ENCODE measurements at regions not wholly inside any gene's neighbourhood (a gene's known extent, or its start where the extent isn't known, plus 50 kb on each side); places are given as distances from the start of the nearest gene placed in this dataset.
"Not testable (repeated sequence)": the region's sequence is repeated elsewhere in the genome, so short reads cannot be mapped to it uniquely, and the experiment has no call there.

DNA sequence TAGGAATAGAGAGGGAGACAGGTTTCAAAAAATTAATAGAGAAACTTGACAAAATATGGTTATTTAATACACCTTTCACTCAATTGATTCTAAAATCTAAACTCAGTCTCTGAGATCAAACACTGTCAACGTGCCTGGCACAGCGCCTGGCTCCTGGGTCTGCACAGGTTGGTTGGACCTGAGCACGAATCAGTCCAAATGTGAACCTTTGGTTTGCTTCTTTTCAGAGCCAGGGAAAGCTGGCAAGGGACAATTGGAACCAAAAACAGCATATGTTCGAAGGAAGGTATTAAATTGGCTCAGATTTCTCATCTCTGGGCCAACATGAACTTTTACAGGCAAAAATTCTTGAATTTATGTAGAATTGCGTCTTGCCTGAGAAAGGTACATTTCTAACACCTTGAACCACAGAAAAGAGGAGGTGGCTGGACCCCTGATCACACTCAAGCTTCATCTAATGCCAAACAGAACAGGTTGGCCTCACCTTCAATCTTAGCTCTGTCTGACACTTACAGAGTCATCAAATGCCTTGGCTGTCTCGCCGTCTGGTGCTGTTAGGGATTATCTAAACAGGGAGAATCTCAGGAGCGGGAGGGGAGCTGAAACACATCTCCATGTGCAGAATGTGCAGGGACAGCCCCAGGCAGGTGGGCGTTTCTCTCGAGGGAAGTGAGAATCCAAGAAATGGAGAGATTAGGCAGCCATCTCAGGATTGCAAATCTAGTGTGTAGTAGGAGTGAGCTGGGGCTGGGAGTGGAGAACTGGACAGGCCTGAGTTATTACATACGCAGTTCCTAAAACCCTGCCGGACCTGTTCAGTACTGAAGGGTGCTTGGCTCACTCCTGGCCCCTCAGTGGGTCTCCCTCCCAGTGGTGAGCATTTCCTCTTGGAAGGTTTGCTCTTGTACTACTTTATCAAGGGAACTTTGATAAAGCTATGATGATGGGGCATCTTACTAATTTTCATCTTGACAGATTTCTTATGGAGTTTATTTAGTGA is 442.2 kb upstream of the B3GAT1 start:
- Histone ChIP-seq H3K4me1 (peaks cover 7% of the 10 kb centered on the region), H2AFZ (replicated peaks) (no peak overlapping the region), H3K4me3 (no peak overlapping the region), H3F3A (ENCODE audit: low read depth) (peaks cover 3% of the 10 kb centered on the region), H4K20me1 (ENCODE audit: low read depth) (no peaks in the 10 kb centered on the region), H3K79me2 (ENCODE audit: low read depth) (no peaks in the 10 kb centered on the region), H3K9ac (no peak overlapping the region), H3K27me3 (no peaks in the 10 kb centered on the region), H3K36me3 (no peaks in the 10 kb centered on the region), H3K4me2 (no peak overlapping the region), H3K9me3 (ENCODE audit: low read depth) (no peaks in the 10 kb centered on the region), H3K27ac (no peak overlapping the region)
- Mint-ChIP-seq H3K4me3 (no peak overlapping the region), H3K27me3 (ENCODE audit: insufficient read depth, low read depth) (peaks cover 4% of the 10 kb centered on the region), H3K36me3 (no peaks in the 10 kb centered on the region), H3K4me1 (no peaks in the 10 kb centered on the region), H3K9me3 (no peaks in the 10 kb centered on the region), H3K27ac (no peak overlapping the region)
- DNase-seq (ENCODE audit: low spot score), result no peak
- TF ChIP-seq EZH2phosphoT487 (IDR thresholded peaks at IDR 0.05) (no peak), EZH2 (IDR thresholded peaks at IDR 0.05) (no peak)
- TF ChIP-seq, protein P1, sequence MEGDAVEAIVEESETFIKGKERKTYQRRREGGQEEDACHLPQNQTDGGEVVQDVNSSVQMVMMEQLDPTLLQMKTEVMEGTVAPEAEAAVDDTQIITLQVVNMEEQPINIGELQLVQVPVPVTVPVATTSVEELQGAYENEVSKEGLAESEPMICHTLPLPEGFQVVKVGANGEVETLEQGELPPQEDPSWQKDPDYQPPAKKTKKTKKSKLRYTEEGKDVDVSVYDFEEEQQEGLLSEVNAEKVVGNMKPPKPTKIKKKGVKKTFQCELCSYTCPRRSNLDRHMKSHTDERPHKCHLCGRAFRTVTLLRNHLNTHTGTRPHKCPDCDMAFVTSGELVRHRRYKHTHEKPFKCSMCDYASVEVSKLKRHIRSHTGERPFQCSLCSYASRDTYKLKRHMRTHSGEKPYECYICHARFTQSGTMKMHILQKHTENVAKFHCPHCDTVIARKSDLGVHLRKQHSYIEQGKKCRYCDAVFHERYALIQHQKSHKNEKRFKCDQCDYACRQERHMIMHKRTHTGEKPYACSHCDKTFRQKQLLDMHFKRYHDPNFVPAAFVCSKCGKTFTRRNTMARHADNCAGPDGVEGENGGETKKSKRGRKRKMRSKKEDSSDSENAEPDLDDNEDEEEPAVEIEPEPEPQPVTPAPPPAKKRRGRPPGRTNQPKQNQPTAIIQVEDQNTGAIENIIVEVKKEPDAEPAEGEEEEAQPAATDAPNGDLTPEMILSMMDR (IDR thresholded peaks at IDR 0.05), result no peak

DNA sequence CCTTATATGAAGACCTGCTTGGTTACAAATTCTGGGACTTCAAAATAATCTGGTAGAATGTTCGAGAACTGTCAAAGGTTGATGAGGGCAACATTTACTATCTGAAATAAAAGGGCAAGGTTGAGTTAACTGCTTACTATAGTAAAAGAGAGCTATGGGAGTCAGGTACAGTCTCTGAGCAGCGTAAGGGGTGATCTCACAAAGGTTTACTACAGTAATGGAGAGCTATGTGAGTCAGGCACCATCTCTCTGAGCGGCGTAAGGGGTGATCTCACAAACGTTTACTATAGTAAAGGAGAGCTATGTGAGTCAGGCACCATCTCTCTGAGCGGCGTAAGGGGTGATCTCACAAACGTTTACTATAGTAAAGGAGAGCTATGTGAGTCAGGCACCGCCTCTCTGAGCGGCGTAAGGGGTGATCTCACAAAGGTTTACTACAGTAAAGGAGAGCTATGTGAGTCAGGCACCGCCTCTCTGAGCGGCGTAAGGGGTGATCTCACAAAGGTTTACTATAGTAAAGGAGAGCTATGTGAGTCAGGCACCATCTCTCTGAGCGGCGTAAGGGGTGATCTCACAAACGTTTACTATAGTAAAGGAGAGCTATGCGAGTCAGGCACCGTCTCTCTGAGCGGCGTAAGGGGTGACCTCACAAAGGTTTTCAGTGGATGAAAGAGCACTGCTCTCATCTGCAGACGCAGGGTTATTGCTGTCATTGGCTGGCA is 439.6 kb upstream of the B3GAT1 start:
- not testable (repeated sequence) for H3K36me3 Mint-ChIP-seq; H3K27me3 Mint-ChIP-seq (ENCODE audit: insufficient read depth, low read depth); H3K9me3 ChIP-seq (ENCODE audit: low read depth); H3K4me3 Mint-ChIP-seq; H3K36me3 ChIP-seq; H3K9me3 Mint-ChIP-seq; H3K27ac ChIP-seq; H2AFZ ChIP-seq (replicated peaks); H3F3A ChIP-seq (ENCODE audit: low read depth); H3K4me2 ChIP-seq; H4K20me1 ChIP-seq (ENCODE audit: low read depth); H3K9ac ChIP-seq; H3K27me3 ChIP-seq; H3K79me2 ChIP-seq (ENCODE audit: low read depth); H3K4me3 ChIP-seq; H3K27ac Mint-ChIP-seq; DNase-seq (ENCODE audit: low spot score)
- H3K4me1 ChIP-seq, result peaks cover 11% of the 10 kb centered on the region
- H3K4me1 Mint-ChIP-seq, result peaks cover 11% of the 10 kb centered on the region

DNA sequence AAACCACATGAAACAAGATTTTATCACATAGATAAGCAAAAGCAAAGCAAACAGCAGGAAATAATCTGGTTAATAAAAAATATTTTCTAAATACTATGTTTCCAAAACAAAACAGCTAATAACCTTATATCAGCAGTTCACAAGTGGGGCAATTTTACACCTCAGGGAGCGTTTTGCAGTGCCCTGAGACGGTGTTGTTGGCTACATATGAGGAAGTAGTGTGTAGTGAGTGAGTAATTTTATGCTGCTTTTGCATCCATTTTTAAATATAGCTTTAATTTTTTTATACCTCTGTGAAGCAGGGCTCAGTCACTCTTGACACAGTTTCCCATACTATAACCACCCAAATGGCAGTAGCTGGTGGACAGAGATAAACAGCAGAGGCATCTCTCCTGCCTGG is 438.5 kb upstream of the B3GAT1 start:
- DNase-seq (ENCODE audit: low spot score), result no peak
- no peaks in the 10 kb centered on the region for H3K9me3 Mint-ChIP-seq
- peaks cover 18% of the 10 kb centered on the region for H3K4me1 Mint-ChIP-seq
- TF ChIP-seq EZH2phosphoT487 (IDR thresholded peaks at IDR 0.05), result no peak
- Histone ChIP-seq H3K9me3 (ENCODE audit: low read depth) (no peaks in the 10 kb centered on the region), H3K79me2 (ENCODE audit: low read depth) (no peaks in the 10 kb centered on the region), H2AFZ (replicated peaks) (no peak overlapping the region), H3K27me3 (no peaks in the 10 kb centered on the region), H3K27ac (no peak overlapping the region), H3K4me2 (no peak overlapping the region), H4K20me1 (ENCODE audit: low read depth) (no peaks in the 10 kb centered on the region), H3K4me1 (peaks cover 11% of the 10 kb centered on the region), H3K36me3 (no peaks in the 10 kb centered on the region), H3F3A (ENCODE audit: low read depth) (peaks cover 3% of the 10 kb centered on the region), H3K9ac (no peak overlapping the region), H3K4me3 (no peak overlapping the region)
- peaks cover 6% of the 10 kb centered on the region for H3K27me3 Mint-ChIP-seq (ENCODE audit: insufficient read depth, low read depth)
- H3K4me3 Mint-ChIP-seq, result no peak overlapping the region
- no peak overlapping the region for H3K27ac Mint-ChIP-seq
- H3K36me3 Mint-ChIP-seq, result no peaks in the 10 kb centered on the region

DNA sequence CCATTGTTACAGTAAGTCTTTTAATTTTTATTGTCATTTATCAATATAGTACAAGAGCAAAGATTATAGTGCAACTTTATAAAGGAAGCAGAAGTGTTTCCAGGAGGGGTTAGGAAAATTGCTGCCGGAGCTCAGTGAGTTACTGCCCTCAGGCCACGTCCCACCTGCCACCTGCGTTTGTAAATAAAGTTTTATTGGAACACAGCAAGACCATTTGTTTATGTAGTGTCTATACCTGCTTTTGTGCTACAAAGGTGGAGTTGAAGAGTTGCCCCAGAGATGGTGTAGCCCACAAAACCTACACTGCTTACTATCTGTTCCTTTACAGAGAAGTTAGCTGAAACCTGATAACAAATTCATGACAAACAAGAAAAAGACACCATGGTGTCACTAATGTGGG is 437.8 kb upstream of the B3GAT1 start:
- H3K4me2 ChIP-seq, result no peak overlapping the region
- no peak overlapping the region for H3K27ac ChIP-seq
- H3K9me3 Mint-ChIP-seq, result no peaks in the 10 kb centered on the region
- no peaks in the 10 kb centered on the region for H3K36me3 Mint-ChIP-seq
- H3K27me3 ChIP-seq, result no peaks in the 10 kb centered on the region
- no peak overlapping the region for H2AFZ ChIP-seq (replicated peaks)
- no peak for DNase-seq (ENCODE audit: low spot score)
- no peaks in the 10 kb centered on the region for H3K36me3 ChIP-seq
- peaks cover 11% of the 10 kb centered on the region for H3K4me1 ChIP-seq
- H3K27me3 Mint-ChIP-seq (ENCODE audit: insufficient read depth, low read depth), result peaks cover 9% of the 10 kb centered on the region
- H3K27ac Mint-ChIP-seq, result no peak overlapping the region
- no peaks in the 10 kb centered on the region for H3K79me2 ChIP-seq (ENCODE audit: low read depth)
- no peak overlapping the region for H3K4me3 ChIP-seq
- H3F3A ChIP-seq (ENCODE audit: low read depth), result peaks cover 3% of the 10 kb centered on the region
- H3K9me3 ChIP-seq (ENCODE audit: low read depth), result no peaks in the 10 kb centered on the region
- peaks cover 23% of the 10 kb centered on the region for H3K4me1 Mint-ChIP-seq
- no peaks in the 10 kb centered on the region for H4K20me1 ChIP-seq (ENCODE audit: low read depth)
- no peak overlapping the region for H3K9ac ChIP-seq
- TF ChIP-seq EZH2phosphoT487 (IDR thresholded peaks at IDR 0.05) (no peak), EZH2 (IDR thresholded peaks at IDR 0.05) (no peak)
- TF ChIP-seq, protein P1 (IDR thresholded peaks at IDR 0.05), result no peak
- no peak overlapping the region for H3K4me3 Mint-ChIP-seq
